ENCODE measurements at regions not wholly inside any gene's neighbourhood (a gene's known extent, or its start where the extent isn't known, plus 50 kb on each side); places are given as distances from the start of the nearest gene placed in this dataset.

GRCh38 chr4:10963958-10964703, 279.6 kb upstream of the CLNK start:
- Histone ChIP-seq H3K9ac (ENCODE audit: low read length) (no peak overlapping the region), H3K36me3 (ENCODE audit: control insufficient read depth in 1 of 2, insufficient read depth in 2 of 2, low read length in 2 of 2) (no peaks in the 10 kb centered on the region), H2AFZ (ENCODE audit: low read depth, low read length, poor library complexity, severe bottlenecking) (no peak overlapping the region), H3K9me2 (ENCODE audit: insufficient read depth) (no peaks in the 10 kb centered on the region), H3K79me2 (ENCODE audit: insufficient read depth, low read length) (no peaks in the 10 kb centered on the region), H3K27ac (ENCODE audit: low read depth, low read length) (no peak overlapping the region), H4K20me1 (ENCODE audit: insufficient read depth) (no peaks in the 10 kb centered on the region), H3K4me1 (ENCODE audit: control insufficient read depth in 1 of 2, insufficient read depth in 2 of 2, low read length in 2 of 2) (no peaks in the 10 kb centered on the region), H3K4me3 (replicated peaks in 1 of 2; ENCODE audit: low read depth in 1 of 2, low read length in 2 of 2) (no peak overlapping the region), H3K9me3 (ENCODE audit: control insufficient read depth in 1 of 2, insufficient read depth in 1 of 2, low read depth in 1 of 2, low read length in 2 of 2) (no peaks in the 10 kb centered on the region), H3K4me2 (ENCODE audit: low read length) (no peak overlapping the region), H3K27me3 (ENCODE audit: insufficient read depth, low read length) (no peaks in the 10 kb centered on the region)
- no TSS peak for BruUV-seq (replicated peaks)
- no peak for DNase-seq (ENCODE audit: low read depth, low spot score)
- TF ChIP-seq EGR1 (IDR thresholded peaks at IDR 0.05; ENCODE audit: low read depth) (no peak), FOSL1 (IDR thresholded peaks at IDR 0.05; ENCODE audit: low read depth) (no peak), JUND (IDR thresholded peaks at IDR 0.05) (no peak), ZNF274 (IDR thresholded peaks at IDR 0.05; ENCODE audit: low read depth, low read length) (no peak), SP1 (IDR thresholded peaks at IDR 0.05; ENCODE audit: low read depth) (no peak), ELF1 (IDR thresholded peaks at IDR 0.05; ENCODE audit: borderline replicate concordance, low read depth) (no peak), POLR2A (IDR thresholded peaks at IDR 0.05; ENCODE audit: borderline replicate concordance, extremely low read depth, insufficient read depth, insufficient read length) (no peak), SRF (IDR thresholded peaks at IDR 0.05; ENCODE audit: low read depth) (no peak), MAX (IDR thresholded peaks at IDR 0.05) (no peak)
- TF ChIP-seq, protein P1, sequence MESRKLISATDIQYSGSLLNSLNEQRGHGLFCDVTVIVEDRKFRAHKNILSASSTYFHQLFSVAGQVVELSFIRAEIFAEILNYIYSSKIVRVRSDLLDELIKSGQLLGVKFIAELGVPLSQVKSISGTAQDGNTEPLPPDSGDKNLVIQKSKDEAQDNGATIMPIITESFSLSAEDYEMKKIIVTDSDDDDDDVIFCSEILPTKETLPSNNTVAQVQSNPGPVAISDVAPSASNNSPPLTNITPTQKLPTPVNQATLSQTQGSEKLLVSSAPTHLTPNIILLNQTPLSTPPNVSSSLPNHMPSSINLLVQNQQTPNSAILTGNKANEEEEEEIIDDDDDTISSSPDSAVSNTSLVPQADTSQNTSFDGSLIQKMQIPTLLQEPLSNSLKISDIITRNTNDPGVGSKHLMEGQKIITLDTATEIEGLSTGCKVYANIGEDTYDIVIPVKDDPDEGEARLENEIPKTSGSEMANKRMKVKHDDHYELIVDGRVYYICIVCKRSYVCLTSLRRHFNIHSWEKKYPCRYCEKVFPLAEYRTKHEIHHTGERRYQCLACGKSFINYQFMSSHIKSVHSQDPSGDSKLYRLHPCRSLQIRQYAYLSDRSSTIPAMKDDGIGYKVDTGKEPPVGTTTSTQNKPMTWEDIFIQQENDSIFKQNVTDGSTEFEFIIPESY (IDR thresholded peaks at IDR 0.05; ENCODE audit: extremely low read depth, insufficient replicate concordance, low read length), result no peak
- TF ChIP-seq, protein P2, sequence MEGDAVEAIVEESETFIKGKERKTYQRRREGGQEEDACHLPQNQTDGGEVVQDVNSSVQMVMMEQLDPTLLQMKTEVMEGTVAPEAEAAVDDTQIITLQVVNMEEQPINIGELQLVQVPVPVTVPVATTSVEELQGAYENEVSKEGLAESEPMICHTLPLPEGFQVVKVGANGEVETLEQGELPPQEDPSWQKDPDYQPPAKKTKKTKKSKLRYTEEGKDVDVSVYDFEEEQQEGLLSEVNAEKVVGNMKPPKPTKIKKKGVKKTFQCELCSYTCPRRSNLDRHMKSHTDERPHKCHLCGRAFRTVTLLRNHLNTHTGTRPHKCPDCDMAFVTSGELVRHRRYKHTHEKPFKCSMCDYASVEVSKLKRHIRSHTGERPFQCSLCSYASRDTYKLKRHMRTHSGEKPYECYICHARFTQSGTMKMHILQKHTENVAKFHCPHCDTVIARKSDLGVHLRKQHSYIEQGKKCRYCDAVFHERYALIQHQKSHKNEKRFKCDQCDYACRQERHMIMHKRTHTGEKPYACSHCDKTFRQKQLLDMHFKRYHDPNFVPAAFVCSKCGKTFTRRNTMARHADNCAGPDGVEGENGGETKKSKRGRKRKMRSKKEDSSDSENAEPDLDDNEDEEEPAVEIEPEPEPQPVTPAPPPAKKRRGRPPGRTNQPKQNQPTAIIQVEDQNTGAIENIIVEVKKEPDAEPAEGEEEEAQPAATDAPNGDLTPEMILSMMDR (IDR thresholded peaks at IDR 0.05 in 2 of 3, conservative IDR thresholded peaks at IDR 0.05 in 1 of 3; ENCODE audit: borderline replicate concordance in 1 of 3, insufficient read depth in 1 of 3, low read depth in 2 of 3, low read length in 2 of 3), result no peak
- CTCF ChIA-PET, result no interaction called here
- RAD21 ChIA-PET (ENCODE audit: low non-redundant PET in 1 of 2, low total read pairs in 2 of 2, uncharacterized antibody in 2 of 2, unreplicated experiment in 2 of 2), result no interaction called here
- no peak for ATAC-seq
- POLR2A ChIA-PET, result no interaction called here
- intact Hi-C loops (cut with micrococcal nuclease), result no loop called here
